Pulmonary artery endothelial cell (primary cell): ENCODE measurements at regions not wholly inside any gene's neighbourhood (a gene's known extent, or its start where the extent isn't known, plus 50 kb on each side); places are given as distances from the start of the nearest gene placed in this dataset.

Experiments
- DNase-seq: peaks from one replicate; pipeline ENCODE4 v3.0.0-alpha.2; 2011; ENCODE audit warnings: low read depth, low spot score

DNA sequence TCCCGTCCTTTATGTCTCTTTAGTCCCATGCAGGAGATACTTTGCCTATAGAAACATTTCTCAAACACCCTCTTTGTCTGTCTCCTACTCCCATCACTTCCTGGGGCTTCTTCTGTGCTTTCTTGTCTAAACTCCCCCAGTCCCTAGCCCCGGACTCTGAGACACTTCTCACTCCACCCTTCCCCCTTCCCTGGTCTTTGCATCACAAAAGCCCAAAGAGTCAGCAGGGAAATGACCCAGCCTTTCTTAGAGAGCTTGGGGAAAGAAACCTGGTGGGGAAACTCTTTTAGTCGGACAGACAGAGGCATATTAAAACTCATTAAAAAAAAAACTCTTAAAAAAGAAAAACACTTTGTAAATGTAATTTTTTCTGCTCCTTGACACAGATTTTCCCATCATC is 211.2 kb downstream of the TJP1 start:
- no peak for DNase-seq

DNA sequence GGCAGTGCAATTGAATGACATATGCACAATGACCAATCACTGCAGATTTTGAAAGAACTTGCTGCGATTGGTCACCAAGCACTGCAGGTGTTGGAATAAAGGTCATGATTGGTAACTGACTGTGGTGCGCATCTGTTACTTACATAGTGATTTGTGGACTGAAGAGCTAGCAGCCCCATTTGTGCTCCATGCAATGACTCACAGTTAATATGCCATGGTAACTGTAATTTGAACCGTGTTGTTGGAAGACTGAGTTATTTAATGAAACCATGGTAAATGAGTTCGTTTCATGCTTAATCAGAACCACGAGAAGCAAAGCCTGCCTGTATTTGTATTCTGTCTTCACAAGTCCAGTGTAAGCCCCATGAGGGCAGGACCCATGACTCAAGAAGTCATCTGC is 220.5 kb downstream of the TJP1 start:
- no peak for DNase-seq

DNA sequence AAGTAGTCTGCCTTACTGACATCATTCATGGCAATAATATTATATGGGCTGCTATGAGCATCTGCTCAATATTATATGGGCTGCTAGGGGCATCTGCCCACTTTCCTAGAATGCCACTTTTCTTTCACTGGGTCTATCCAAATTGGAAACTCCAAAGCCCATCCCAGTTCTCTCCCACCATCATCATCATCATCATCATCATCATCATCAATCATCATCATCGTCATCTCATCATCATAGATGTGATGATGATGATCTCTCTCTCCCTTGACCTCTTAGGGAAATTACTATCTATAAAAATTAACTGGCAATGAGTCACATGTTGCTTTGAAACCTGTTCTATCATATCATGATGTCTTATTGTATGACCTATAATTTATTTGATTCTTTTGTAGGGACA is 222.0 kb downstream of the TJP1 start:
- no peak for DNase-seq

DNA sequence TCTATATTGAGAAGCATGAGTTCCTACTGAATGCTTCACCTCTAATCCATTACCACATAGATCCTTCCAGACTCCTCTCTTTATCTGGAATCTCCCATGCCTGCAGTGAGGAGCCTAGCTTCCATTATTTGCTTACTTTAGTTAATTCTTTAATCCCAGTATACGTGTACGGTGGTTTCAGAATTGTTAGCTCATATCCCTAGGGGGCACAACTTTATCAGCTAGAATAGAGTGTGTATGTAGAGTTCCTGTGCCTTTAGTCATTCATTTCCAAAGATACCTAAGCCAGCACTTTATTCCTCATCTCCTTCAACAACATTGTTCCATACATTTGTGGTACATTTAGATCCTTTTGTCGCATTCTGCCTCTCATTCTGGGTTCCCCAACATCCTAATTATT is 226.0 kb downstream of the TJP1 start:
- no peak for DNase-seq

DNA sequence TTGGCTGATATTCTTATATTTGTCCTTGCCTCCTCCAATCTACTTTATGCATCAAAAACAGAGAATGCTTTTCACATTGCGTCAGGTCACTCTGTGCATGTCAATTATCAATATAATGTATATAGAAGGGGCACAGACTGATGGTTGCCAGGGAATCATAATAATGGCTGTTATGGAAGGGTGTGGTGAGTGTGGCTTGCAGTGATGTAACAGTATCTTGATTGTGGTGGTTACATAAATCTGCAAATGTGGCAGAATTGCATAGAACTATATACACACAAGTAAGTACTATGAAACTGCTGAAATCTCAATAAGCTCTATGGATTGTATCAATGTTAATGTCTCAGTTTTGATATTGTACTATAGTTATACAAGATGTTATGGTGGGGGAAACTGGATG is 228.6 kb downstream of the TJP1 start:
- no peak for DNase-seq

DNA sequence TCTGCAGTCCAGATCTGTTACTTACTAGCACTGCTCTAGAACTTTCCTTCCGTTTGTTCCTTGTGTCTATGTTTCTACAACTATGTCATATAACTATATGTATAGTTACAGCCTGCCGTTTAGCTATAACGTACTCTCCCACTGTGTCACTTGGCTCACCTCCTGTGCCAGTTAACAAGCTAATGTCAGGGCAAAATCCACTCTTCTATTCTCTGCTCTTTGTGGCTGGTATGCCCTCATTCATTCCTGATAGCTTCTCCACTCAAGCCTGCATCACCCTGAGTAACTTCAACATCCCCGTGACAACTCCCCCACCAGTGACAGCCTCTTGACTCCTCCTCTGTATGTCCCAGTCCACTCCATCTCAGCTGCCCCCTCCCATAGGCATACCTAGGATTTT is 229.2 kb downstream of the TJP1 start:
- no peak for DNase-seq

DNA sequence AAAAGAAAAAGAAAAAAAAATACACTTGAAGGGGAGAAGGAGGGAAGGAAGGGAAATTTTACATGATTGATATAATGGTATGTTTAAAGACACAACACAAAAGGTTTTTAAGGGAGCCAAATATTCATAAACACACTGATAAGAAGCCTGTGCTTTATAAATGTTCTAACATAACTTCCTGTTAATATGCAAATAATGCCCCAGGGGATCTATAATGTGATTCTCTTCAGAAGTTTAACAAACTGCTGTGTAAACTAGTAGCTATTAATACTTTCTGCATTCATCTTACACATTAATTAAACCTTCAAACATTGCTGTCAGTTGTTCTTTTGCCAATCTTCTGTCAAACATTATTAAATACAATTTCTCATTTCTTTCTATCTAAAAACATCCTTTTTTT is 231.6 kb downstream of the TJP1 start:
- no peak for DNase-seq

DNA sequence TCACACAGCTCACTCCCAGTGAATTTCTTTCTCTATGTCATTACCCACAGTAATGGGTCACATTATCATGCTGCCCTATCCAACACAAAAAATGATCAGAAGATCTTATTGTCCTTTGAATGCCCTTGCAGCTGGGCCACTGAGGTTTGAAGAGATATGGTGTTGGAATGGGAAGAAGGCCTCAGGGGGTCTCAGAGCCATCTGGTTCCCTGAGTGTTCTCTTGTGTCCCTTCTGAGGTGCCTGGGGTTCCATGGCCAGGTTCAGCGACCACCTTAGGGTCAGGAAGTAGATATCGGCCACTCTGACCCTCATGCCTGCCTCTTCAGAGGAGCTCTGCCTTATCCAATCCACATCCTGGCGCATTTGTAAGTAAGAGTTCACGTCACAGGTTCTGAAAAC is 232.3 kb downstream of the TJP1 start:
- DNase-seq, result no peak

DNA sequence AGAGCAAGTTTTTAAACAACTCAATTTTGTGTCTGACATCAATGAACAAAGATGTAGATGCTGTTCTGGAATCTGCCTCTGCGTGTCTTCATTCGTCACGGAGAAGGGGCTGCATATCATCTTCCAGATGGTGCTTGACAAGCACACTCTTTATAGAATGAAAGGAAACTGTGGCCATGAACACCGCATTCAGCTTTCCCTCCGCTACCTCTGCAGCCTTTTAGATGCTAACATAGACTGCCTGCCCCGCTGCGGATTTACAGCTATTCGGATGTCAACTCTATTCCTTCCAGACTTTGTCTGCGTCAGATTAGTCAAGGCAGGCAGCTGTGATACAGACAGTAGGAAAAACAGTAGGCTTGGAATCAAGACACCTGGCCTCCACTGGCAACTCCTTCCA is 232.9 kb downstream of the TJP1 start:
- no peak for DNase-seq

DNA sequence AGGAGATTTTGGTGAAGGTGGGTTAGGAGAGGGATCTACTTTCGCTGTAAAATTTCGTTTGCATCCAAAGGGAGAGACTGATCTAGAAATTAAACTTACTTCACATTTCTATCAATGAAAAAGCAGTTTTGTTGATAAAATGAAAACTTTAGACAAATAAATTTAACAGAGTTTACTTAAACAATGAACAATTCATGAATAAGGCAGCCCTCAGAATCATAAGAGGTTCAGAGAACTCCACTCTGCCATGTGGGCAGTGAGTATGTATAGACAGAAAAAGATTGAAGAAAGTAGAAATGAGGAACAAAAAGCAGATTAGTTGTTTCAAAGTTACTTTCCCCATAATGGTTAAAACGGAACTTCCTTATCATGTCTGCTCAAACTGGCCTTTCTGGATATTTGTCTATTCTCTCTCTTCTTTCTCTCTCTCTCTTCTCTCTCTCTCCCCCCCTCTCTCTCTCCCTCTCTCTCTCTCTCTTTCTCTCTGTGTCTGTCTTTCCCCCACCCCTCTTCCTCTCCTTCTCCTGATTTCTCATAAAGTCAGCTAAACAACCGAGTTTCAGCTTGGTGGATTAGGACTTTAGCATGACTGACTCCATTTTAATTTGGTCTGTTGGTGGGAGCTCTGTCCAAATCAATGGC is 248.9 kb downstream of the TJP1 start:
- no peak for DNase-seq

DNA sequence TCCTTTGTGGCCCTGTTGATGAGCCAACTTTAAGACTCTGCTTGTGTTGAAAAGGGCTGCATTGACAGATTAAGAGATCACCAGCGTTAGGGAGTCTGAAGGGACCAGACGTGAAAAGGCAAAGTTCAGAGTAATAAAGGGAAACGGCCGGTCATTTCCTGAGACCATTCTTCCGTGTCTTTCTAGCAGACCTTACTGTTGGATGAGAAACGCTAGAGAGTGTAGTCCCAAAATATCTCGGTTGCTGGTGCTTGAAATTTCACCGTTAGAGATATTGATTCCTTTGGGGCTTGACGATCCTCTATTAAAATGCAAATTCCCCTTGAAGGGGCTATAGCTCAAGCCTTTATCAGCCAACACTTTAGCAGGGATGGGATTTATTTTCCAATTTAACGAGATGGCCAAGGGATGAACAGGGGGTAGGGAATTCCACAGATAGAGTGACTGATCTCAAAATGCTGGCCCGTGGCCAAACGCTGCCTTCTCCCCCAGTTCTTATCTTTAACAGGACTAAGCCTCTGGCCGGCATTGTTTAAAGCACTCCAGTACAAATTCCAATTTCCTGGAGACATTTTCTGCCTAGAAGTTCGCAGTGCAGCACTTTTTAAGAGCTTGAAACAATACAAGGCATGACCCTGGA is 250.4 kb downstream of the TJP1 start:
- peak; percentile 8 for DNase-seq

DNA sequence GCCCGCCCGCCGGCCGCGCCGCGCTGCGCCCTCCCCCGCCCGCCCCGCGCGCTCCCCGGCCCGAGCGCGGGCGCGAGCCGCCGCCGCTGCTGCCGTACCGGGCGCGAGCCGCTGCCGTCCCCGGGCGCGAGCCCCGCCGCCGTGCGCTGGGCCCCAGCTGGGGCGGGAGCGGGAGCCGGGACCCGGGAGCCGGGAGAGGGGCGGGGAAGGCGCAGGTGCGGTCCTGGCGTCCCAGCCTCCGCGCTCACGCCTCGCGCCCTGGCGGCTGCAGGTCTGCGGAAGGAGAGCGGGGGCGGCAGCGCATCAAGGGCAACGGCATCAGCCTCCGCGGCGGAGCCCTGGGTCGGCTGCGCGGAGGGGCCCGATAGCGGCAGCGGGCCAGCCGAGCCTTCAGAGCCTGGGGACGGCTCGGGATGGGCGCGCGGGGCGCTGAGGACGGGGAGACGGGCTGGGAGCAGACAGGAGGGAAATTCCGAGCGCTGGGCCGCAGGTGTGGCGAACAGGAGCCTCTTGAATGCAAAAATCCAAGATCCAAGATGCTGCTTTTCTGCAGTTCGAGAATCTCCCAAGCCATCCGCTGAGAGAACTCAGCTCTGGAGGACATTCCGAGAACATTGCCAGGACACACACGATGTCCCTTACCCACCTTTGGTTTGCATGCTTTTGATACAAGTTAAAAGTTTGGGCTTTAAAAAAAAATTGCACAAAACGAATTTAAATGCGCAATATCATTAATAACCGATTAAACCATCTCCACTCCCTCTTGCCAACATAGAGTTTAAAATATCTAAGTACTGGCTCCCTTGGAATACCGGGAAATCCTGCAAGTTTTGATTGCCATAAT is 251.1 kb downstream of the TJP1 start:
- DNase-seq, result no peak

DNA sequence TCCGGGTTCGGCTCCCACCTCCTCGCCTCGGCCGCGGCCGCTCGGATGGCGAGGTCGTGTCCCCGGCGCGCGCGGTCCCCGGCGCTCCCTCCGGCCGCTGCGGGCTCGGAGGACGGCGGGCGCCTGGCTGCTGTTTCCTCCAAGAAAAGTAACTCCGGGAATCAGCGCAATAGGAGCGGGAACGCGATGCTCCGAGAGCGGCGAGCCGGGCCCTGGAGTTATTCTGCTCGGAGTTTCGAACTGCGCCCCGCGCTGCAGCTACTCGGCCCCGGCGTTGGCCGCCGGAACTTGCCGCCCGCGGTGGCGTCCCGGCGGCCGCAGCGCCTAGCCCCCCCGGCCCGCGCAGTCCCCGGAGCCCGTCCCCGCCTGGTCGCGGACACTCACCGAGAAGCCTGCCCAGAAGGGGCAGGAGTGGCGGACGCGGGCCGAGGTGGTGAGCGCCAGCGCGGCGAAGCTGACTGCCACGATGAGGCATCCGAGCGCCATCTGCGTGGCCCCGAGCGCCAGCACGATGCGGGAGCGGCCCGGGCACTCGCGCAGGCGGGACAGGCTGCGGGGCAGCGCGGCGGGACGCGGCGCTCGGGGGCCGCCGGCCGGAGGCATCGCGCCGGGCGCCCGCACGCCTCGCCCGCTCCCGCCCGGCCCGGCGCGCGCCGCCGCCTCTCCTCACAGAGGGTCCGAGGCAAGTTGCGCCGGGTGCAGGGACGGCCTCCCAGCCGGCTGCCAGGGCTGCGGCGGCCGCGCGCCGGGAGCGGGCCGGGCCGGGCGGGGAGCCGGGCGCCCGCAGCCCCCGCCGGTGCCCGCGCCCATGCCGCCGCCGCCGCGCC is 251.9 kb downstream of the TJP1 start:
- no peak for DNase-seq

DNA sequence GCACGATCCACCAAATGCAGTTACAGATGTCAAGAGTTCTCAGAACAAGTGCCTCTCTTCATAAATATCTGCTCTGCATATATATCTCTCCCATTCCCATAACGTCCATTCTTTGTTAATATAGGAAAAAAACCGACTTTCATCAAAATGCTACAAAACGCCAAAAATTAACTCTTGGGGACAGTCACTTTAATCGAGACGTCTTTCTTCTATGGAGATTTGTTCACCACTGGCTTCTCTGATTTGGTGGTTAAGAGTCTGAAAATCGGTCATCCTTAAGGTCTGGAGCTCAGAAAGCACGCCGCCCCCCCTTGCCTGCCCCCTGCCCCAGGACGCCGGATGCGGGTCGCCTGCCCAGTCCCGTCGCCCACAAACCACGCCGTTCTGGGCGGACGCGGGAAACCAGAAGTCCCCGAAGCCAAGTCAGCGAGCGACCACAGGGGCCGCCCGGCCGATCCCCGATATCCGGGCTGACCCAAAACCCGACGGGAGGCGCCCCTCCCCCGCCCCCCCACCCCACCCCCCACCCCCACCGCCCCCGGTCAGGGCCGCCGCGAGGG is 252.7 kb downstream of the TJP1 start:
- no peak for DNase-seq

DNA sequence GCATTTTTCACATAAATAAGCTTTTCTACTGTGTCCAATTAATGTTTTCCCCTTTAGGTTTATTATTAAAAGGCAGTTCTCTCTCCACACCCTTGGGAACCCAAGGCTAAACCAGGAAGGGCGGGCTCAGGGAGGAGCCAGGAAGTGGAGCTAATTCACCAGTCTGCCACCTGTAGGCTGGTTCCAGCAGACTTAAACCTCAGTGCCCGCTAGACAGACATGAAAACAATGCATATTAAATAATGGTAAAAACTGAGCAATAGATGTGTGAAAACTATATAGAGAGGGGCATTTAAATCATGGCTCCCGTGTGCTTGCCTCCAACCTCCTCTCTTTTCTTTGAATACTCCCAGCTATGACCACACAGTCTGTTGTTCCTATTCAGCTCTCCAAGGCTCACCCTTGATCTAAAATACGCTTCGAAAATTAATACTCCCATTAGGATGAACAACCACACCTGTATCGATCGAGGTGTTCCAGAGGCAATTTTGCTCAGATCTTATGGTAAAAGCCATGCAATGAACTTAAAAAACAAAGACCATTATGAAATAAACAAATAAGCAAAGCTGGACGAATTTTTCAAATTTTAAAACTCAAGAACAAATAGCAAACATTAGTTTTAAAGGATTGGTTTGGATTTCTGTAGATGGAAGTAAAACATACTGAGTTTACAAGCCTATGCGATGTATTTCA is 253.3 kb downstream of the TJP1 start:
- DNase-seq, result no peak

DNA sequence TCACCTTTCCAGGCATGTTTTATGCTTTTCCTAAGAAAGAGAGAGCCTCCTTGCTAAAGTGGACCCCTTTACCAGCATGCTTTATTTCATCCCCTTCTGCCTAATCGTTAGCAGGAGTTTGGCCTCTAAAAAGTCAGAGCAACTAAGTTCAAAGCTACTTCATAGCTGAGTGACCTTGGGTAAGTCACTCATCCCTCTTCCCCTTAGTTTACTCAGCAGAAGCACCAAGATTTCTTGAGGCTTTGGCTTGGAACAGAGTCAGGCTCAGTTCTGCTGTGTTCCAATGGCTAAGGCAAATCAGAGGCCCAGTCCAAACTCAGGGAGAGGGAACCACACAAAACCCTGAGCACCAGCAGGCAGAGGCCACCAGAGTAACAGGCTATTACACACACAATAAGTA is 254.9 kb downstream of the TJP1 start:
- no peak for DNase-seq

DNA sequence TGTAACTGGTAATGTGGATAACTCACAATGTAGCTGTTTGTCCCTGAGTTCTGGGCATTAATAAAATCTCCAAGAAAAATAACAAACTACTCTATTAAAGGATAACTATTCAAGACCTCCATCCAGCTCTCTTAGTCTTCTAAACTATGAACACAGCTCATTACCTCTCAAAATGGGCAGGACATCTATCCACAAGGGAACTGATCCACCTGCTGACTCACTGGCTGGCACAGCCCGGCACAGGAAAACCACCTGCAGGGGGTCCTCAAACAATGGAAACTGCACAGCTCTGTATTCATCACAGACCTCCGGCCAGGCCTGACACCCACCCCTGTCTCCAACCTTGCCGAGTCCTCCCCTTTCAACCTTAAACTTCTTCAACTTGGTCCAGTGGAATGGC is 255.4 kb downstream of the TJP1 start:
- DNase-seq, result no peak

DNA sequence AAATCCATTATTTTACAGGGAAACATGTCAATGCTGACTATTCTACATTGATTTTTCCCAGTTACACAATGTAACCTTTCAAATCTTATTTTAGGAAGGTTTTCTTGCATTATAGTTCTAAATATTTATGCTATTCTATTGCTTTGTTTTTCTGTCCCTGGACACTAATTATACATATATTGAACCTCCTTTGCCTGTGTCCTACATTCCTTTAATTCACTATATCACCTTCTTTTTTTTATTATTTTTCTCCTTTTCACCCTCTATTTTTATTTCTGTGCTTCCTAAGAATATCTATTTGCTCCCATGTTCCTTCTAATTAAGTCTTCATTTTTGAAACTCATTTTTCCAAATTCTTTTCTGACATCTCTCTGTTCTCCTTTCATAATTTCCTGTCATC is 259.2 kb downstream of the TJP1 start:
- no peak for DNase-seq

DNA sequence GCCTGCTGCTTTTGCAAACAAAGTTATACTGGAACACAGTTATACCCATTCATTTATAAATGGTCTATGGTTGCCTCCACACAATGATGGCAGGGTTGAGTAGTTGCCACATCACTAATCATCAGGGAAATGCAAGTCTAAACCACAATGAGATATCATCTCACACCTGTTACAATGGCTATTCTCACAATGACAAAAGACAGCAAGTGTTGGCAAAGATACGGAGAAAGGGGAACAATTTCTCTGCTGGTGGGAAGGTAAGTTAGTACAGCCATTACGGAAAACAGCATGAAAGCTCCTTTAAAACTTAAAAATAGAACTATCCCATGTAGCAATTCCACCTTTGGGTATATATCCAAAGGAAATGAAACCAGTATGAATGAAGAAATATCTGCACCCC is 261.4 kb downstream of the TJP1 start:
- no peak for DNase-seq

DNA sequence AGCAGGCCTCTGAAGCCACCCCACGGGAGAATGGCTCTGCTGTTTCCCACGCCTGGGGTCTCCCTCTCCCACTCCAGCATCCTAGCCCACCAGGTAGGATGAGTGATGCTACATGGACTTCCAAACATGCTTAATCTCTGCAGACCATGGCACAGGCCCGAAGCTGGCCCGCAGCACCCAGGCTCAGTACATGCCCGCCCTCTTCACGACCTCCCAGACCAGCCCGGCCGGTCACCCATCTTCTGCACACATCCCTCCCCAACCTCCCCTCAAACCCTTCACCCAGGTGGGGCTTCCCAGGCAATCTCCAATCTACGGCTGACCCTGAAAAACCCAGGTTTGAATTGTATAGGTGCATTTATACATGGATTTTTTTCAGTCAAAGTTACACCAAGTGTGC is 264.0 kb downstream of the TJP1 start:
- no peak for DNase-seq

DNA sequence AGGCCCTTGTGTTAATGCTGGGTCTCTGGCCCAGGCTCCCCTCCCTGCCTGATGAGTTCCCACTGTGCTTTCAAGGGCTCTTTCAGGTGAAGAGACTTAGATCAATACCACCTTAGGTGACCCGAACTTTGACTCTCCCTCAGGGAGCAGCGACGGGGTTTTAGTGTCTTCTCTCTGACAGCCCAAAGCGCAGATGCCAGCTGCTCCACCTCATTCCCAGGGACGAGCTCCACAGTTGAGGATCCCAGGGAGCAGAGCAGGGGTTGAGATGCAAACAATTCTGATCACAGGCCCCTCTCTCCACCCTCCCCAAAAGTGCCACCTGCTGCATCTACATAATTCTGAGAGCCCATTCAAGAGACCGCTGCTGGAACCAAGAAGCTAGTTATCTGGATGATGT is 265.1 kb downstream of the TJP1 start:
- no peak for DNase-seq
